ENCODE measurements at regions not wholly inside any gene's neighbourhood (a gene's known extent, or its start where the extent isn't known, plus 50 kb on each side); places are given as distances from the start of the nearest gene placed in this dataset.

DNA sequence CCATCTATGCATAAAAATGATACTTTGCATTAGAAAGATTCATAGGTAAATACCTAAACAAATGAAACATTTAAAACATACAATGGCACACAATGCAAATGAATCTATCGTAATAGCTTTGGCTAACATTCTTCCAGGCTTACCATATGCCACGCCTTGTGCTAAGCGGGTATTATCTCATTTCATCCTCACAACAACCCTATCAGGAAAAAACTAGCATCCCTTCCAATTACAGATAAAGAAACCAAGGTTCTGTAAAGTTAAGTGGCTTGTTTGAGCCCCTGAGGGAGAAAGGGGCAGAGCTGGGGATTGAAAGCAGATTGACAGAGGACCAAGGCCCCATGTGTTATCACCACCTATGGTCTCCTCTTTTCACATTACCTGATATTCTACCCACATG is 145.4 kb upstream of the ETAA1 start:
- WGBS, 2 donors, result 80 to 86% methylated on average over 3 of the region's 3 CpGs

DNA sequence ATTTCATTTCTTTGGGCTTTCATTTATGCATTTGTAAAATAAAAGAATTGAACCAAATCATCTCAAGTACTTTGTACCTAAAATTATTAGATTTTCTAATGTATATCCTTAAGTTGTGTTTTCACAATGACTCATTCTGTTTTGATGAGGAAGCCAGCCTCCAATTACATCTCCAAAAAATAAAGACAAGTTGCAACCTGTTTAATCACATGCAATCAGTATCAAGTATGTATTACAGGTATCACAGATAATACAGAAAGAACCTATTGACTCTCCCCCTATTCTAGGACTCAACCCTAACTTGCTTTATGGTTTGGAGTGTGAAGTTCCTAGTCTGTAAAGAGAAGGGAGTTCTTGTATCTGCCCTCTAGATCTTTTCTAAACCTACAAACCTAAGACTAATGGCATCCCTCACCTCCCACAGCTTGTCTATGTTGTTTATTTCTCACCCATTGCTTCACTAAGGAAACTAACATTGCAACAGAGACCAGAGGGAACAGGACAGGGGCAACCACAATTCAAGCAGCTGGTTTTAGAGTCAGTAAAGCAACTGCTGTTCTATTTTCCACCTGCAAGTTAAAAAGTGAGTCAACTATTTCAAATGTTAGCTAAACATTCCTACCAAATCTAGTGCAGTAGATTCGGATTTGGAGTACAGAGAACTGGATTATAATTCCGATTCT is 141.1 kb upstream of the ETAA1 start:
- no peak for DNase-seq
- intact Hi-C loops (cut with DNase I), result no loop called here
- Histone ChIP-seq H3K27ac (no peak overlapping the region), H3K27me3 (no peaks in the 10 kb centered on the region), H3K4me3 (no peak overlapping the region), H3K36me3 (no peaks in the 10 kb centered on the region), H3K4me1 (peaks cover 0 to 26% (median 3%) of the 10 kb centered on the region in 3 donors), H3K9me3 (no peaks in the 10 kb centered on the region)
- TF ChIP-seq, protein P1, sequence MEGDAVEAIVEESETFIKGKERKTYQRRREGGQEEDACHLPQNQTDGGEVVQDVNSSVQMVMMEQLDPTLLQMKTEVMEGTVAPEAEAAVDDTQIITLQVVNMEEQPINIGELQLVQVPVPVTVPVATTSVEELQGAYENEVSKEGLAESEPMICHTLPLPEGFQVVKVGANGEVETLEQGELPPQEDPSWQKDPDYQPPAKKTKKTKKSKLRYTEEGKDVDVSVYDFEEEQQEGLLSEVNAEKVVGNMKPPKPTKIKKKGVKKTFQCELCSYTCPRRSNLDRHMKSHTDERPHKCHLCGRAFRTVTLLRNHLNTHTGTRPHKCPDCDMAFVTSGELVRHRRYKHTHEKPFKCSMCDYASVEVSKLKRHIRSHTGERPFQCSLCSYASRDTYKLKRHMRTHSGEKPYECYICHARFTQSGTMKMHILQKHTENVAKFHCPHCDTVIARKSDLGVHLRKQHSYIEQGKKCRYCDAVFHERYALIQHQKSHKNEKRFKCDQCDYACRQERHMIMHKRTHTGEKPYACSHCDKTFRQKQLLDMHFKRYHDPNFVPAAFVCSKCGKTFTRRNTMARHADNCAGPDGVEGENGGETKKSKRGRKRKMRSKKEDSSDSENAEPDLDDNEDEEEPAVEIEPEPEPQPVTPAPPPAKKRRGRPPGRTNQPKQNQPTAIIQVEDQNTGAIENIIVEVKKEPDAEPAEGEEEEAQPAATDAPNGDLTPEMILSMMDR (IDR thresholded peaks at IDR 0.05), result no peak
- no peak for TF ChIP-seq POLR2A (IDR thresholded peaks at IDR 0.05)
- WGBS, 2 donors, result 54 to 64% methylated on average over 2 of the region's 2 CpGs

More for the DNA sequence above, 145.4 kb upstream of the ETAA1 start:
- DNase-seq, result no peak
- TF ChIP-seq, protein P1 (IDR thresholded peaks at IDR 0.05), result no peak
- TF ChIP-seq POLR2A (IDR thresholded peaks at IDR 0.05), result no peak
- Histone ChIP-seq H3K36me3 (no peaks in the 10 kb centered on the region), H3K27ac (no peak overlapping the region), H3K4me1 (peaks cover 0 to 8% (median 0%) of the 10 kb centered on the region in 3 donors), H3K4me3 (no peak overlapping the region), H3K27me3 (no peaks in the 10 kb centered on the region), H3K9me3 (no peaks in the 10 kb centered on the region)
- intact Hi-C loops (cut with DNase I), result no loop called here

DNA sequence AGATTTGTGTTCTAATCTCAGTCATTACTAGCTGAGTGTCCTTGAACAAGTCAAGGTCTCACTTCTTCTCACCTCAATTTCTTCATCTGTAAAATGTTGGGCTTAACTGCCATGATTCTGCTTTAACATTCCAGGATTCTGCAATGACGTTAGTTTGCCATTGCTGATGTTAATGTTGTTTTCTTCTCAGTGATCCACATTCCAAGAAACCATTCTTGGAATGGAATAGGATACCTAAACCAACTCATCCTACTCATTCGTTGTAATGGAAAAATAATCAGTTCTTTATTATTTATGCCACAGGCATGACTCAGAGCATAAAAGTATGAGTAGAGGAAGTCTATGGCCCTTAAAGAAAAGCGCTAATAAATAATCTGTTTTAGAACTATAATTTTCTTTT is 140.2 kb upstream of the ETAA1 start:
- Histone ChIP-seq H3K27me3 (no peaks in the 10 kb centered on the region), H3K9me3 (no peaks in the 10 kb centered on the region), H3K4me3 (no peak overlapping the region), H3K27ac (no peak overlapping the region), H3K36me3 (no peaks in the 10 kb centered on the region), H3K4me1 (peaks cover 0 to 26% (median 3%) of the 10 kb centered on the region in 3 donors)
- intact Hi-C loops (cut with DNase I), result no loop called here
- no peak for DNase-seq
- no peak for TF ChIP-seq POLR2A (IDR thresholded peaks at IDR 0.05)
- TF ChIP-seq, protein P1 (IDR thresholded peaks at IDR 0.05), result no peak
- 73 to 76% methylated on average over 3 of the region's 3 CpGs for WGBS, 2 donors

DNA sequence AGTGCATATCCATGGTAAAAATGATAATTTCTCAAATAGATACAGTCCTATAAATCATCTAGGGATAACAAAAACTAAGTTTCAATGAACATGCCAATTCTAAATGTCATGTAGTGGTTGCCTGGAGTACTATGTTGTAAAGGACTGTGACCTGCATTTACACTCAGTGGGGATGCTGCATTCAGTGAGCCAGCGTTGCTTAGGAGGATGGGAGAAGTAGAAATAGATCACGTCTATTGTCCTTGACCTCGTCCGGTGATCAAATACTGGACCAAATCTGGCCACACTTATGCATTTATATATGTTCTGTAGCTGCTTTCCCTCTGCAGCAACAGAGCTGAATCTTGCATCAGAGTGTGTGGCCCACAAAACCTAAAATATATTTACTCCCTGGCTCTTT is 139.0 kb upstream of the ETAA1 start:
- H3K27me3 ChIP-seq, result no peaks in the 10 kb centered on the region
- TF ChIP-seq, protein P1 (IDR thresholded peaks at IDR 0.05), result no peak
- TF ChIP-seq POLR2A (IDR thresholded peaks at IDR 0.05), result no peak
- no peak overlapping the region for H3K27ac ChIP-seq
- DNase-seq, result no peak
- no peaks in the 10 kb centered on the region for H3K36me3 ChIP-seq
- 72 to 79% methylated on average over 4 of the region's 4 CpGs for WGBS, 2 donors
- H3K4me3 ChIP-seq, result no peak overlapping the region
- intact Hi-C loops (cut with DNase I), result no loop called here
- peaks cover 0 to 26% (median 3%) of the 10 kb centered on the region in 3 donors for H3K4me1 ChIP-seq
- H3K9me3 ChIP-seq, result no peaks in the 10 kb centered on the region

DNA sequence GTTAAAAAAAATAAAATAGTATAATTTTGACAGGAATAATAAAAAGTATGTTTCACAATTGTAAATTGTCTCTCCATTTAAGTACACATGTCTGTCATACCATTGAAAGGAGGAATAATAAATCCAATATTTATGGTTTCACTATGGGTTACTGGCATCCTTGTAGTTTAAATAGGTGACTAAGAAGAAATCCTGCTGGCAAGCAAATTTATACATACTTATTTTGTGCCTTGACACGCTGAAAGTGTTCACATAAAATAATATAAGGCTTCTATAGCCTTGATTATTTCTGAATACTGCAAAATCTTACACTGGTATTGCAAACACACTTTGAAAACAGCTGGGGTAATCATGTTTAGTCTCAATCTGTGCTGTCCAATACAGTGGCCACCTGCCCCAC is 138.3 kb upstream of the ETAA1 start:
- WGBS, 2 donors, result 59 to 67% methylated on average over 1 of the region's 1 CpG
- H3K36me3 ChIP-seq, result no peaks in the 10 kb centered on the region
- intact Hi-C loops (cut with DNase I), result no loop called here
- H3K4me1 ChIP-seq, result peaks cover 0 to 26% (median 3%) of the 10 kb centered on the region in 3 donors
- H3K4me3 ChIP-seq, result no peak overlapping the region
- H3K27me3 ChIP-seq, result no peaks in the 10 kb centered on the region
- peak overlapping the region in 3 of 4 donors; percentile 62 to 85 (median 83) for H3K27ac ChIP-seq
- H3K9me3 ChIP-seq, result no peaks in the 10 kb centered on the region
- DNase-seq, result no peak
- TF ChIP-seq, protein P1 (IDR thresholded peaks at IDR 0.05), result no peak
- no peak for TF ChIP-seq POLR2A (IDR thresholded peaks at IDR 0.05)

All from esophagus squamous epithelium (tissue), 5 donors.